ENCODE measurements at regions not wholly inside any gene's neighbourhood (a gene's known extent, or its start where the extent isn't known, plus 50 kb on each side); places are given as distances from the start of the nearest gene placed in this dataset.

- no peak for TF ChIP-seq CTCF (IDR thresholded peaks at IDR 0.05; ENCODE audit: insufficient read depth, low read depth, low read length)
- DNase-seq (ENCODE audit: low read depth) = no peak
- H3K4me3 ChIP-seq (ENCODE audit: low read depth, low read length) = no peak overlapping the region
These were observed 55.1 kb downstream of the TMEM174 start for GRCh38 chr5:73228052-73228451.

Measured in fibroblast of villous mesenchyme (primary cell).